ENCODE measurements at regions not wholly inside any gene's neighbourhood (a gene's known extent, or its start where the extent isn't known, plus 50 kb on each side); places are given as distances from the start of the nearest gene placed in this dataset.
A peak's percentile ranks its signal among the peaks of the same experiment; 100 is the strongest.

- FAIRE-seq: no peak
These were observed 102.6 kb upstream of the ITGA4 start for GRCh38 chr2:181354626-181355025.

- FAIRE-seq: no peak
These were observed 100.6 kb upstream of the ITGA4 start for GRCh38 chr2:181356526-181357130.

GRCh38 chr2:181357979-181358378 is 99.2 kb upstream of the ITGA4 start:
- FAIRE-seq: no peak

DNA sequence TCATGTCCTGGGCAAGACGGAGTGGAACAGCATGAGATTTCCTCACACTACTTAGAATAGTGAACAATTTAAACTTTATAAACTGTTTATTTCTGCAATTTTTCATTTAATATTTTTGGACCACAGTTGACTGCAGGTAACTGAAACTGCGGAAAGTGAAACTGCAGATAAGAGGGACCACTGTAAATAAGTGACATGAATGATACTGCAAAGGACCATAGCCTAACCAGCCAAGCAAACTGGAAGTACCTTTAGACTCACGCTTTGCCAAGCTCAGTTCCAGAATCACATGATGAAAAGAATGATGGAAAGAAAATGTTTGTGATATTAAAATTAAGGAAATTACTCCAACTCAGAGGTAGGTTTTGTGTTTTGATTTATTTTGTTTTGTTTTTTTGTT is 94.6 kb upstream of the ITGA4 start:
- no peak for FAIRE-seq

GRCh38 chr2:181363164-181363563 is 94.0 kb upstream of the ITGA4 start:
- FAIRE-seq: no peak

- FAIRE-seq: no peak
These were observed 92.6 kb upstream of the ITGA4 start for GRCh38 chr2:181364492-181365170.

GRCh38 chr2:181366675-181367175 is 90.5 kb upstream of the ITGA4 start:
- no peak for FAIRE-seq

GRCh38 chr2:181367411-181367810 is 89.8 kb upstream of the ITGA4 start:
- FAIRE-seq: no peak

GRCh38 chr2:181367906-181368435 is 89.2 kb upstream of the ITGA4 start:
- no peak for FAIRE-seq

DNA sequence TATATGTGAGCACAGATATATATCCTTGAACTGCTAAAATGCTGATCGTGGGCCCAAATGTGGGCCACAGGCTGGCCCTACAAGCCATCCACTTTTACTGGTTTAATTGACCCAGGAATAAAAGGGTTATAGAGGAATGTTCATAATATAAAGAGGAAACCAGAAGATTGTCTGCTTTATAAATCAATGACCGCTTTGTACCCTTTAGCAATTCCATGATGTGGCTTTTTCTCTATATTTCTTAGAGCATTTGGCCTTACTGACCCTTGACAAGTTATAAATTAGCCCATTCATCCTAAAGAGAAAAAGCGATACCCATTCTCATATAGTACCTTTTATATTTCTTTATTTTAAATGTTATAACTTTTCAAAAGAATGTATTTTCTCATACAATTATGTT is 87.1 kb upstream of the ITGA4 start:
- no peak for FAIRE-seq

DNA sequence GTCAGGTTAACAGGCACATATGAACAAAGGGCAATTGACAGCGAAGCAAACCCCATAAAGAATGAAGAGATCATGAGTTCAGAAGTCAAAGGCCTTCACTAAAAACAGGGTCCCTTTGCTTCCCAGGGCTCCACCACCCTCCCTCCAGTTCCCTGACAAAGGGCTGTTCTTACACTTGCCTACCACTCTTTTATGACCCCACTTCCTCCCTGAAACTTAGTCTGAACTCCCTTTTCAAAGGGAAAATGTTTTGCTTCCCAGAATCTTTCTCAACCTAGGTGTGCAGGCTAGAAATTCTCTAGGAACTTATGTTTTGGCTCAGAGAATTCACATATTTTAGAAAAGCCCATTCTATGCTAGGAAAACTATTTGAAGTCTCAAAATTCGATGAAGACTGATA is 86.0 kb upstream of the ITGA4 start:
- FAIRE-seq: no peak

DNA sequence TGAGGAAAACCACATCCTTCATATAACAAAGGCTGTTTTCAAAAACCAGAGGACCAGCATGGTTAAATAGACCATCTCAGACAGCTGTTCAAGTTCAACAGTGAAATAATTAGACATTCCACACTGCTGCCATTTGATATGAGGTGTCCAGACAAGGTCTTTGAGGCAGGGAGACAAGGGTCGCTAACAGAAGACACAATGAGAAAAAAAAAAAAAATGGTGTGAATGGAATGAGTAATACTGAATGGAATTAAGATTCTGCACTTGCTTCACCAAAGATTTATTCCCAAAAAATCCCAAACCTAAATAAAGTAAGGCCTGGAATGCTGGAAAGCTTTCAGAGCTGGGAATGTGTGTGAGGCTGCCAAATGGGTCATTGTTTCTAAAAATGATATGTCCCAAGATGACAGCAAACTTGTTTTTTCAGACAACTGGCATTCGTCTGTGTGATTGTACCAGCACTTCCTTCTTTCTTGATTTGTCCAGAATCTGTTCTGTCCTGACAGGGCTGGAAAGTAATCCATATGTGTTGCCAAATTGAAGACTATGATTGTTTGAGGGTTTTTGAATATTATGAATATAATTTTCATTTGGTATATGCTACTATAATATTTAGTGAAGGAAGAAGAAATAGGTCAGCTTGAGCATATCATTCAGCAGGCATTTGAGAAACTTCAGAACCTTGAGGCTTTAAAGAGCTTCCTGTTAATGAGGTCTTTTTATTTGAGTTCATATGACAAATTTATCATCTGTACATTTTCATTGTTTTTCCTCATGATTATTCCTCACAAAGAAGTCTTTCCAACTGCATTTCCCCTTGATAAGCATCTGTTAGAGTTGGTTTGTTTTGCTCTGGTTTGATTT is 85.2 kb upstream of the ITGA4 start:
- FAIRE-seq: no peak

GRCh38 chr2:181372646-181373040 is 84.5 kb upstream of the ITGA4 start:
- no peak for FAIRE-seq

- FAIRE-seq: no peak
These were observed 82.2 kb upstream of the ITGA4 start for GRCh38 chr2:181374781-181375675.

- FAIRE-seq: no peak
These were observed 80.7 kb upstream of the ITGA4 start for GRCh38 chr2:181376442-181376841.

DNA sequence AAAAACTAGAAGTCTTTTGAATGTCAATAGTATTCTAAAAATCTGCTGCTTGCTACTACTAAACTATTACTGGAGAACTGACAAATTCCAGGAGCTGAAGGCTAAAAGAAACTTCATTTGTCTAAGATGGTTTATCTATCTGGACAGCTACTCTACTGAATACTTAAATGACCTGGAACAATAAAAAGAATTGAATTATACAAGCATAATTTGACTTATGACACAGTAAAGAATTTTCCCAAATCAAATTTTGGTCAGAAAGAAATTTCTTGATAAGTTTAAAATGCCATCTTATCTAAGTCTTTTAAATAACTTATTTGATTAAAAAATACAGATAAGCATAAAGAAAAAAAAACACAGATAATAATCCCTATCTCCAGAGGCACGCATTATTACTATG is 80.2 kb upstream of the ITGA4 start:
- peak; percentile 35 for FAIRE-seq

GRCh38 chr2:181378491-181378890 is 78.7 kb upstream of the ITGA4 start:
- FAIRE-seq: no peak

GRCh38 chr2:181380581-181380980 is 76.6 kb upstream of the ITGA4 start:
- FAIRE-seq: no peak

DNA sequence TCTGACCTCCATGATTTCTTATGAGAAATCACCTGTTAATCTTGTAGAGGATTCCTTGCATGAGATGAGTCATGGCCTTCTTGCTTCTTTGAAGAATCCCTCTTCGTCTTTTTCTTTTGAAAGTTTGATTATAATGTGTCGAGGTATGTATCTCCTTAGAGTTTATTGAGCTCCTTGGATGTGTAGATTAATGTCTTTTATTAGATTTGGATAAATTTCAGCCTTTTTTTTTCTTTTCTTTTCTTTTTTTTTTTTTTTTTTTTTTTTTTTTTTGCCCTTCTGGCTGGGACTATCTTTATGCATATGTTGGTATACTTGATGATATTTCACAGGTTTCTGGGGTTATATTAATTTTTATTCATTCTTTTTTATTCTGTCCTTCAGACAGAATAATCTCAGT is 72.3 kb upstream of the ITGA4 start:
- FAIRE-seq: no peak

DNA sequence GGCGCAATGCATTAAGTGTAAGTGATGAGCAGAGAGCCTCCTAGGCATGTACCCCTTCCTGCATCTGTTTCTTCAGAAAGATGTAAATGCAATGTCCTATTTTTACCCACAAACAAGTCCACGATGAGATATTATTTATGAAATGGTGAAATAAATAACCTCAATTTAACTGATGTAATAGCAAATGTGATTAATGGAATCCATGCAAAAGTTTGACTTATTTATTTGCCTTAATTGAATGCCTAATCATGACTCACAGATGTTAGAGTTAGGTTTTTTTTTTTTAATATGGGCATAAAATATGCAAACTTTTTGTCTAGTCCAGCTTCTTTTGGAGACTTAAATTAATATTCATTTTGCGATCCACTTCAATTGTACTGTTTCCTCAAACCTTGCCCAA is 67.7 kb upstream of the ITGA4 start:
- FAIRE-seq: no peak

DNA sequence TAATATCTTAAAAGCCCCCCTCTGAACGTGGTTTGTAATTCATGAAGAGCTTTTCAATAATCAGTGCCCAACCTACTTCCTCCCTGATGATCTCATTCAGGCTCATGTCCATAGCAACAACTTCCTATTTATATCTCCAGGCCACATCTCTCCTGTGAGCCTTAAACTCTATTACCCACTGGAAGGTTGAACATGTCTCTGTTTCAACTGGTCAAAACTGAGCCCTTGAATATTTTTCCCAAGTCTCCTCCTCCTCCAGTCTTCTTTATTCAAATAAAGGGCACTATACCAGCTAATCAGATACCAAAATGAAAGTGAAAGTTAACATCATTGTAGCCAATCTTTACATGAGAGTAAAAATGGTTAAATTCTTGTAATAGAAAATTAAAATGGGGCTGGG is 63.7 kb upstream of the ITGA4 start:
- no peak for FAIRE-seq

DNA sequence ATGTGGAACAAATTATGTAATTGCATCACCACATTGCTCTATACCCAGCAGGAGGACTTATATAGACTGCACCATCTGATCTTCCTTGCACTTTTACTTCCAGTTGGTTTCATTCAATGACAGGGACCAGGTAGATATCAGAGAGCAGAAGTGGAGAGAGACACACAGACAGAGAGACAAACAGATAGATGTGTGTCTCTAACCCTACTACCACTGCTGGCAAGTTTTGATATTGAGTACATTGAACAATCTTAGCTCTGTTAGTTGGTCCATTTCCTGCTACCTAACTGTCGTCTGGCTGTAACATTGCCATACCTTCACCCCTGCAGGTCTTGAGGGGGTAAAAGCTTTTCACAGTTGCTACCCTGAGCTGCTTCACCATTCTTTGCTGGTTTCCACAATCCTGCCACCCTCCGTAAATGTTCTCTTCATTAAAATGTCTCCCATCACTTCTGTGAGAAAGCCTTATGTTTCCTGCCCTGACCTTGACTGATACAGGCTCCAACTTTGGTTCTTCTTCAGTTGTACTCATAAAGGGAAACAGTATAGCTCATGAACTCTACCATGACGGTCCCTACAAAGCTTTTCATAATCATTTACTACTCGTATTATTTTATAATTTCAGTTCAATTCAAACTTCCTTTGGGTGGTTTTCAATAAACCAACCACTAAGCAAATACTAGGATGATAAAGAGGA is 62.3 kb upstream of the ITGA4 start:
- no peak for FAIRE-seq

Measured in endometrium (tissue), 2 donors.